ENCODE measurements at regions not wholly inside any gene's neighbourhood (a gene's known extent, or its start where the extent isn't known, plus 50 kb on each side); places are given as distances from the start of the nearest gene placed in this dataset.
"Not testable (repeated sequence)": the region's sequence is repeated elsewhere in the genome, so short reads cannot be mapped to it uniquely, and the experiment has no call there.

DNA sequence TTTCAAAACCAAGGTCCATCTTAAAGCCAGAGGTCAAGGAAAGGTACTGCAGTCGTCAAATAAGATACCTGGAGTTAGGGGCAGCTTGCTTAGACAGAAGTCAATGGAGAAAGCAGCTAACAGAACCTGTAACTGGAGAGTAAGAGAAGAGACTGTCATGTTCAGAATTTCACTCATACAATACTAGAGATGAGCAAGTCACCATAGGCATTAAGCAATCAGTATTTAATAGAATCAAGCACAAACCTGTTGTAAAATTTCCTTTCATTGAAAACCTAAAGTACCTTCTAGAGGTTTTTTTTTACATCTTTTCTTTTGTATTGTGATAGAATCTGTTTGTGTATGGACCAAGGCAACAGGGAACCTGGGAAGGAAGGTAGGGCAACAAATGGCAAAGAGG is 183.4 kb upstream of the ERBB4 start:
- DNase-seq (ENCODE audit: low spot score) (no peak), ATAC-seq (ENCODE audit: low FRiP score) (no peak)
- TF ChIP-seq, protein P1, sequence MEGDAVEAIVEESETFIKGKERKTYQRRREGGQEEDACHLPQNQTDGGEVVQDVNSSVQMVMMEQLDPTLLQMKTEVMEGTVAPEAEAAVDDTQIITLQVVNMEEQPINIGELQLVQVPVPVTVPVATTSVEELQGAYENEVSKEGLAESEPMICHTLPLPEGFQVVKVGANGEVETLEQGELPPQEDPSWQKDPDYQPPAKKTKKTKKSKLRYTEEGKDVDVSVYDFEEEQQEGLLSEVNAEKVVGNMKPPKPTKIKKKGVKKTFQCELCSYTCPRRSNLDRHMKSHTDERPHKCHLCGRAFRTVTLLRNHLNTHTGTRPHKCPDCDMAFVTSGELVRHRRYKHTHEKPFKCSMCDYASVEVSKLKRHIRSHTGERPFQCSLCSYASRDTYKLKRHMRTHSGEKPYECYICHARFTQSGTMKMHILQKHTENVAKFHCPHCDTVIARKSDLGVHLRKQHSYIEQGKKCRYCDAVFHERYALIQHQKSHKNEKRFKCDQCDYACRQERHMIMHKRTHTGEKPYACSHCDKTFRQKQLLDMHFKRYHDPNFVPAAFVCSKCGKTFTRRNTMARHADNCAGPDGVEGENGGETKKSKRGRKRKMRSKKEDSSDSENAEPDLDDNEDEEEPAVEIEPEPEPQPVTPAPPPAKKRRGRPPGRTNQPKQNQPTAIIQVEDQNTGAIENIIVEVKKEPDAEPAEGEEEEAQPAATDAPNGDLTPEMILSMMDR (IDR thresholded peaks at IDR 0.05), result no peak

DNA sequence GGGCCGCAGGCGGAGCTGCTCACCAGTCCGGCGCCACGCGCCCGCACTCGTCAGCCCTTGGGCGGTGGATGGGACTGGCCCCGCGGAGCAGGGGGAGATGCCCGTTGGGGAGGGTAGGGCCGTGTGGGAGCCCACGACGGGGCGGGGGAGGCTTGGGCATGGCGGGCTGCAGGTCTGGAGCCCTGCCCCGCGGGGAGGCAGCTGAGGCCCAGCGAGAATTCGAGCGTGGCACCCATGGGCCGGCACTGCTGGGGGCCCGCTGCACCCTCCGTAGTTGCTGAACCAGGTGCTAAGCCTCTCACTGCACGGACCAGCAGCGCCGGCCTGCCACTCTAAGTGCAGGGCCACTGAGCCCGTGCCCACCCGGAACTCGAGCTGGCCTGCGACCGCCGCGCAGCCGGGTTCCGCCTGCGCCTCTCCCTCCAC is 182.4 kb upstream of the ERBB4 start:
- ATAC-seq (ENCODE audit: low FRiP score) (no peak), DNase-seq (ENCODE audit: low spot score) (no peak)
- TF ChIP-seq, protein P1 (IDR thresholded peaks at IDR 0.05), result no peak

DNA sequence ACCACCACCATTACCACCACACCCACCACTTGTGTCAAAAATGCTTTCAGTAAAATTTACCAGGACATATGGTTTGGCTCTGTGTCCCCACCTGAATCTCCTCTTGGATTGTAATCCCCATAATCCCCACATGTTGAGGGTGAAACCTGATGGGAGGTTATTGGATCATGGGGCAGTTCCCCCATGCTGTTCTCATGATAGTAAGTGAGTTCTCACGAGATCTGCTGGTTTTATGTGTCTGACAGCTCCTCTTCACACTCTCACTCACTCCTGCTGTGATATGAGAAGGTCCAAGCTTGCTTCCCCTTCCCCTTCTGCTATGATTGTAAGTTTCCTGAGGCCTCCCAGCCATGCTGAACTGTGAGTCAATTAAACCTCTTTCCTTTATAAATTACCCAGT is 176.8 kb upstream of the ERBB4 start:
- ATAC-seq (ENCODE audit: low FRiP score); DNase-seq (ENCODE audit: low spot score): not testable (repeated sequence)

DNA sequence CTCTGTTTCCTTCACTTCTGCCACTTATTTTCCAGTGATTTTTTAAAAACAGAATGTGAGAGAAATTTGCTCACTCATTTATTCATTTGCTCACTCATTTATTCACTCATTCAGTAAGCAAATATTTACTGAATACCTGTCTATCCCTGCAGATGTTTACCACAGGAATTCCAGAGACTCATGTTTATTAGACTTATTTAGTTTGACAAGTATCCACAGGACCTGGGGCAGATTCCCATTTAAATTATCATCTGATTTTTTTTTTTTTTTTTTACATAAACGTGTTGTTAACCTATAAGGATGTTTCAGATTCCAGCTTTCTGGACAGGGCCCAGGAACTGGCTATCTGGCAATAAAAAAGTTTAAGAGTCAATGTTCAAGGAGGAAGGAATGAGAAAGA is 175.1 kb upstream of the ERBB4 start:
- ATAC-seq (ENCODE audit: low FRiP score) (no peak), DNase-seq (ENCODE audit: low spot score) (no peak)
- TF ChIP-seq, protein P1 (IDR thresholded peaks at IDR 0.05), result no peak

DNA sequence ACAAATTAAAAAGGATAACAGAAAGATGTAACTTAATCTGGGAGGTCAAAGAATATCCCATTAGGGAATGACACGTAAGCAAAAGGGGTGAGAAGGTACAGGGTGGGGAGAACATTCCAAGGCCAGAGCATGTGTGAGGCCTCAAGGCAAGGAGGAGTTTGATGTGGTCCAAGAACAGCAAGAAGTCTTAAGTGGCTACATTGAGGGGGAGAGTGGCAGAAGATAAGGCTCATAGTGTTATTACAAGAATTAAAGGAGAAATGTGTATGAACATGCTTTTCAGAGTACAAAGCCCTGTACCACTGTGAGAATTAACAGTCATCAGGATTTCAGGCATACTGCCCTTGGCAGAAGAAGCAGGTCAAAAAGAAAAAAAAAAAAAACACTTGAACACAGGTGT is 174.4 kb upstream of the ERBB4 start:
- DNase-seq (ENCODE audit: low spot score) (no peak), ATAC-seq (ENCODE audit: low FRiP score) (no peak)
- TF ChIP-seq, protein P1 (IDR thresholded peaks at IDR 0.05), result no peak

DNA sequence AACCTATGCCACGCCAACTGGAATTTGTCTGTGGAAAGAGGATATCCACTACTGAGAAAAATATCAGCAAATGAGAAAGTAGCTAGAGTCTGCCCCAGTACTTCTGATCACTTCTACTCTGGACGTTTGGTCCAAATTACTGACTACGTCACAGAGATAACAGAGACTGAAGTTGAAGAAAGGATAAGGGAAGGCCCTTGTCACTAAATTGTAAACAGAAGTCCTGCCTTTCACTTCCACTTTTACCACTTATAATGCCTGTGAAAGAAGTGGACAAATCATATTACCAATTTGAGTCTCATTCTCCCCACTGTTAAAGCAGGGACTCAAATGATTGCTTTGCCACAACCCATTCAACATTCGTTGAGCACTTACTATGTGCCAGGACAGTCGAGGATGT is 173.9 kb upstream of the ERBB4 start:
- ATAC-seq (ENCODE audit: low FRiP score), result no peak
- no peak for DNase-seq (ENCODE audit: low spot score)
- TF ChIP-seq, protein P1 (IDR thresholded peaks at IDR 0.05), result no peak

DNA sequence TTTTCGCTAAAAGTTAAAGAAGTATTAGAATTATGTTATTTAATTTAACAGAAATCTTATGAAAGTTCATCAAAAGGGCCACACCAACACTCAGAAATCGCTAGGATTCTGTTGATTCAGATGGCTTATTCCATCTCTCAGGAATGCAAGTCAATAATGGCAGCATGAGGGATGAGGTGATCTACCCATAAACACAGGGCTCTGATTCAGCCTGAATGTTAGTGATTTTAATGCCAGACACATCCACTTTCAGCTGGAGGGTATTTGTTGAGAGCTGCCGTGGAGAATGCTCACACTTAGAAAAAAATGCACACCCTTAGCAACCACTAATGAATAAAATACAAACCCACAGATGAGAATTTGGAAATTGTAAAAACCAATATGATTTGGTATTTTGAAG is 173.3 kb upstream of the ERBB4 start:
- ATAC-seq (ENCODE audit: low FRiP score) (peak; percentile 46), DNase-seq (ENCODE audit: low spot score) (no peak)
- TF ChIP-seq, protein P1 (IDR thresholded peaks at IDR 0.05), result no peak

DNA sequence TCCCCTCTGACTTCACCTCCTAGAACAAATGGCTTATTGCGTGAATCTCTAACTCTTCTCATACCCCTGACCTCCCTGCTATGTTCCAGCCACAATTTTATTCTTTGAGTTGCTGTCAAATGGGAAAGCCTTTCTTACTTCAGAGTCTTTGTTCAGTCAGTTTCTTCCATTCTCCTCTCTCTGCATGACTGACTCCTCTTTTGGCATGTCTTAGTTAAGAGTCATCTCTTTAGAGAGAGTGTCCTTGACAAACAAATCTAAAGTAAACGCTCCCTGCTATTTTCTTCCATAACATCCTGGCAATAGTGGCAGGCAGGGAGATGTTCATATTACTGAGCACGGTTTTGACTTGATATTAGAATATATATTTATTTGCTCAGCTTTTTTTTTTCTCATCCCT is 170.7 kb upstream of the ERBB4 start:
- ATAC-seq (ENCODE audit: low FRiP score) (no peak), DNase-seq (ENCODE audit: low spot score) (no peak)
- TF ChIP-seq, protein P1 (IDR thresholded peaks at IDR 0.05), result no peak

Measured in omental fat pad (tissue), 3 donors.